ENCODE measurements at regions not wholly inside any gene's neighbourhood (a gene's known extent, or its start where the extent isn't known, plus 50 kb on each side); places are given as distances from the start of the nearest gene placed in this dataset.
A peak's percentile ranks its signal among the peaks of the same experiment; 100 is the strongest.
"Not testable (repeated sequence)": the region's sequence is repeated elsewhere in the genome, so short reads cannot be mapped to it uniquely, and the experiment has no call there.

- no peak for DNase-seq (ENCODE audit: low read depth in 2 of 2)
Observed at GRCh38 chr17:68780596-68780995, 174.6 kb downstream of the ABCA8 start.

- DNase-seq (ENCODE audit: low read depth in 2 of 2), result no peak
Observed at GRCh38 chr17:68778726-68779125, 176.5 kb downstream of the ABCA8 start.

- DNase-seq (ENCODE audit: low read depth in 2 of 2), result no peak
Observed at GRCh38 chr17:68777856-68778694, 176.9 kb upstream of the FAM20A start.

- DNase-seq (ENCODE audit: low read depth in 2 of 2), result no peak
Observed at GRCh38 chr17:68777243-68777855, 176.2 kb upstream of the FAM20A start.

GRCh38 chr17:68776451-68776850, 175.3 kb upstream of the FAM20A start:
- DNase-seq (ENCODE audit: low read depth in 2 of 2), result no peak

- no peak for DNase-seq (ENCODE audit: low read depth in 2 of 2)
Observed at GRCh38 chr17:68775969-68776368, 174.8 kb upstream of the FAM20A start.

- no peak for DNase-seq (ENCODE audit: low read depth in 2 of 2)
Observed at GRCh38 chr17:68775318-68775717, 174.2 kb upstream of the FAM20A start.

- no peak for DNase-seq (ENCODE audit: low read depth in 2 of 2)
Observed at GRCh38 chr17:68771867-68772515, 170.8 kb upstream of the FAM20A start.

GRCh38 chr17:68768804-68769203, 167.6 kb upstream of the FAM20A start:
- DNase-seq (ENCODE audit: low read depth in 2 of 2), result no peak

GRCh38 chr17:68766640-68767039, 165.5 kb upstream of the FAM20A start:
- DNase-seq (ENCODE audit: low read depth in 2 of 2), result no peak

GRCh38 chr17:68763562-68763961, 162.4 kb upstream of the FAM20A start:
- no peak for DNase-seq (ENCODE audit: low read depth in 2 of 2)

GRCh38 chr17:68762911-68763310, 161.7 kb upstream of the FAM20A start:
- no peak for DNase-seq (ENCODE audit: low read depth in 2 of 2)

- DNase-seq (ENCODE audit: low read depth in 2 of 2), result no peak
Observed at GRCh38 chr17:68760141-68760475, 158.9 kb upstream of the FAM20A start.

- DNase-seq (ENCODE audit: low read depth in 2 of 2), result peak; percentile 40 to 47
Observed at GRCh38 chr17:68759343-68760140, 158.4 kb upstream of the FAM20A start.

- DNase-seq (ENCODE audit: low read depth in 2 of 2), result no peak
Observed at GRCh38 chr17:68759002-68759342, 157.8 kb upstream of the FAM20A start.

- DNase-seq (ENCODE audit: low read depth in 2 of 2), result not testable (repeated sequence)
Observed at GRCh38 chr17:68757866-68758757, 156.9 kb upstream of the FAM20A start.

GRCh38 chr17:68753985-68754769, 153.0 kb upstream of the FAM20A start:
- no peak for DNase-seq (ENCODE audit: low read depth in 2 of 2)

GRCh38 chr17:68750208-68750562, 149.0 kb upstream of the FAM20A start:
- no peak for DNase-seq (ENCODE audit: low read depth in 2 of 2)

- no peak for DNase-seq (ENCODE audit: low read depth in 2 of 2)
Observed at GRCh38 chr17:68749349-68750207, 148.4 kb upstream of the FAM20A start.

- DNase-seq (ENCODE audit: low read depth in 2 of 2), result no peak
Observed at GRCh38 chr17:68748381-68748780, 147.2 kb upstream of the FAM20A start.
